ENCODE measurements at regions not wholly inside any gene's neighbourhood (a gene's known extent, or its start where the extent isn't known, plus 50 kb on each side); places are given as distances from the start of the nearest gene placed in this dataset.

DNA sequence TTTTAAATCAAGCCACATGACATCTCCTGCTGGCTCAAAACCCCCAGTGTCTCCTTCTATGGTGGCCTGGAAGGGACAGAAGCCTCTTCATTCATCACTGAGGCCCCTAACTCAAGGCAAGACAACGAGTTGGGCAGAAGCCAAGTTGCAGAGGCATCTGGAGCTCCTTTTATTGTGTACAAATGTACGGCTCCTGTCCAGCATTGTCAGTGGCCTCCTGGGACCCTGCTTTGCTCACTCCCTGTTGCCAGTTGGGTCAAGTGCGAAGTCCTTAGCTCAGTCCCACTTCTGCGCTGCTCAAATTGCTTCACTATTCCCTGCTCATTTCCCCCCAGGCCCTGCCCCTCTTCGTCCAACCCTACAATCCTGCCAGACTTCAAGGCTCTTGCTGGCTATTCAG lies 181.2 kb upstream of the PMEPA1 start:
- Histone ChIP-seq H3K4me1 (peaks cover 0 to 8% (median 0%) of the 10 kb centered on the region in 9 donors), H3K36me3 (no peaks in the 10 kb centered on the region), H3K9me3 (peaks cover 0 to 10% (median 0%) of the 10 kb centered on the region in 11 donors), H3K4me3 (no peak overlapping the region), H3K27me3 (peaks cover 0 to 9% (median 0%) of the 10 kb centered on the region in 7 donors), H3K27ac (no peak overlapping the region)
- DNase-seq: peak; percentile 15 to 27
- intact Hi-C loops (cut with DNase I): no loop called here
- WGBS, 2 donors: 47 to 48% methylated on average over 5 of the region's 5 CpGs
- TF ChIP-seq, protein P1, sequence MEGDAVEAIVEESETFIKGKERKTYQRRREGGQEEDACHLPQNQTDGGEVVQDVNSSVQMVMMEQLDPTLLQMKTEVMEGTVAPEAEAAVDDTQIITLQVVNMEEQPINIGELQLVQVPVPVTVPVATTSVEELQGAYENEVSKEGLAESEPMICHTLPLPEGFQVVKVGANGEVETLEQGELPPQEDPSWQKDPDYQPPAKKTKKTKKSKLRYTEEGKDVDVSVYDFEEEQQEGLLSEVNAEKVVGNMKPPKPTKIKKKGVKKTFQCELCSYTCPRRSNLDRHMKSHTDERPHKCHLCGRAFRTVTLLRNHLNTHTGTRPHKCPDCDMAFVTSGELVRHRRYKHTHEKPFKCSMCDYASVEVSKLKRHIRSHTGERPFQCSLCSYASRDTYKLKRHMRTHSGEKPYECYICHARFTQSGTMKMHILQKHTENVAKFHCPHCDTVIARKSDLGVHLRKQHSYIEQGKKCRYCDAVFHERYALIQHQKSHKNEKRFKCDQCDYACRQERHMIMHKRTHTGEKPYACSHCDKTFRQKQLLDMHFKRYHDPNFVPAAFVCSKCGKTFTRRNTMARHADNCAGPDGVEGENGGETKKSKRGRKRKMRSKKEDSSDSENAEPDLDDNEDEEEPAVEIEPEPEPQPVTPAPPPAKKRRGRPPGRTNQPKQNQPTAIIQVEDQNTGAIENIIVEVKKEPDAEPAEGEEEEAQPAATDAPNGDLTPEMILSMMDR (IDR thresholded peaks at IDR 0.05): no peak
- ATAC-seq: peak in 4 of 8 donors; percentile 37 to 75 (median 66)

DNA sequence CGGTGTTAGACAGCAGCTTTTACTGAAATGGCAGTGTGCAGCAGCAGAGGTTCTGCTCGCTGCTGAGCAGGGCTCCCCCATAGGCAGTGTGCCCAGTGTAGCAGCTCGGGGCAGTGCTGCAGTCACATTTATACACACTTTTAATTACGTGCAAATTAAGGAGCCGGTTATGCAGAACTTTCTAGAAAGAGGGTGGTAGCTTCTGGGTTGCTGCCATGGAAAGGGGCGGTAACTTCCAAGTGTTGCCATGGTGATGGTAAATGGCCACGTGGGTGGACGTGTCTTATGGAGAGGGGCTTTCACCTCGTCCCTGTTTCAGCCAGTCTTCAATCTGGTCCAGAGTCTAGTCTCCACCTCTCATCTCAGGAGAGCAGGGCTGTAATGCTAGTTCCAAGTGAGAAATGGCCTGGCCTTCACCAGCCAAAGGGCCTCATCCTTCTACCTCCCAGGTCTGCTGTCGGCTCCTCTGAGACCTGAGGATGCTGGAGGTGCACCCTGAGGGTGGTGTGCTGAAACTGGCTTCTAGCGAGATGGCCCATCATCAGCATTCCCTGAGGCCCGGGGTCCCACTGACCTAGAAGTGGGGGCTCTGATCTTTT lies 180.5 kb upstream of the PMEPA1 start:
- no peaks in the 10 kb centered on the region for H3K36me3 ChIP-seq
- ATAC-seq (no peak), DNase-seq (no peak)
- H3K27ac ChIP-seq: no peak overlapping the region
- peaks cover 0 to 10% (median 0%) of the 10 kb centered on the region in 11 donors for H3K9me3 ChIP-seq
- intact Hi-C loops (cut with DNase I): no loop called here
- H3K27me3 ChIP-seq: peaks cover 0 to 9% (median 0%) of the 10 kb centered on the region in 7 donors
- TF ChIP-seq, protein P1 (IDR thresholded peaks at IDR 0.05): no peak
- WGBS, 2 donors: 87 to 88% methylated on average over 12 of the region's 12 CpGs
- H3K4me3 ChIP-seq: no peak overlapping the region
- peaks cover 0 to 8% (median 0%) of the 10 kb centered on the region in 9 donors for H3K4me1 ChIP-seq

DNA sequence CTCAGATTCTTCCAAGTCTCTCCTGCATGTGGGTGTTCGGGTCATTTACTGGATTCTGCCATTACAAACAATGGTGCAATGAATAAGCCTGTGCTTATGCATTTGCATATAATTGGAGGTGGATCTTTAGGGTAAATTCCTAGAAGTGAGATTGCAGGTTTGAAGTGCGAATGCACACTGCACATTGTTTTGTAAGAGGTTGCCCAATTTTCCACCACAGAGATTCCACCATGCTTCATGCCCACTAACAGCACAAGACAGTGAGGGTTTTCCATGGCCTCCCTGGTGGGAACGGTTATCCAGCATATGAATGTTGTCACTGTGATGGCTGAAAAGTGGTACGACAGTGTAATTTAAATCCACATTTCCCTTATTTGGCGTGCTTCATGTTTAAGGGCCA lies 178.8 kb upstream of the PMEPA1 start:
- DNase-seq (no peak), ATAC-seq (no peak)
- intact Hi-C loops (cut with DNase I): no loop called here

DNA sequence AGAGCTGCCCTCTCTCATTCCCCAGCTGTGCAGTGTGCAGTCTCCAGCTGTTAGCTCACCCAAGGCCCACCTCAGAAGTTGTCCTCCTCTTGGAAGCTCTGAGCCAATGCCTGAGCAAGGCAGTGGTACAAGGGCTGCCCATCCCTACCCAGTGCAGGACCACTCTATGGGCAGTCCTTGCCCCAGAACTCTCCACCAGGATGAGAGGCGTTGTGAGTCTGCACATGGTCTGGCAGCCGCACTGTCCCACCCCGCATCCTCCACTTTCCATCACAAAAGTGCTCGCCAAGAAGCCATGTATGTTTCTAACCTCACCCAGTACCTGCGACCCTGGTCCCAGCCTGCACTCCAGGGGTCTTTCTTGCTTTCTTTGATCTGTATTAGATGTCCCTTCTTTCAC lies 175.1 kb upstream of the PMEPA1 start:
- intact Hi-C loops (cut with DNase I): no loop called here
- TF ChIP-seq, protein P1 (IDR thresholded peaks at IDR 0.05): no peak
- Histone ChIP-seq H3K4me1 (peaks cover 0 to 13% (median 0%) of the 10 kb centered on the region in 9 donors), H3K27me3 (no peaks in the 10 kb centered on the region), H3K4me3 (no peak overlapping the region), H3K36me3 (no peaks in the 10 kb centered on the region), H3K9me3 (peaks cover 0 to 10% (median 0%) of the 10 kb centered on the region in 11 donors), H3K27ac (no peak overlapping the region)
- ATAC-seq (no peak), DNase-seq (no peak)
- WGBS, 2 donors: 93 to 96% methylated on average over 5 of the region's 5 CpGs

More for the DNA sequence above, 178.8 kb upstream of the PMEPA1 start:
- no peak overlapping the region for H3K4me3 ChIP-seq
- H3K36me3 ChIP-seq: no peaks in the 10 kb centered on the region
- peaks cover 0 to 10% (median 0%) of the 10 kb centered on the region in 11 donors for H3K9me3 ChIP-seq
- H3K27me3 ChIP-seq: peaks cover 0 to 9% (median 0%) of the 10 kb centered on the region in 7 donors
- TF ChIP-seq, protein P1 (IDR thresholded peaks at IDR 0.05): no peak
- 88% methylated on average over 5 of the region's 5 CpGs for WGBS, 2 donors
- peaks cover 0 to 8% (median 0%) of the 10 kb centered on the region in 9 donors for H3K4me1 ChIP-seq
- H3K27ac ChIP-seq: no peak overlapping the region

Data from heart right ventricle (tissue), 16 donors.